ENCODE measurements at regions not wholly inside any gene's neighbourhood (a gene's known extent, or its start where the extent isn't known, plus 50 kb on each side); places are given as distances from the start of the nearest gene placed in this dataset.
A peak's percentile ranks its signal among the peaks of the same experiment; 100 is the strongest.

DNA sequence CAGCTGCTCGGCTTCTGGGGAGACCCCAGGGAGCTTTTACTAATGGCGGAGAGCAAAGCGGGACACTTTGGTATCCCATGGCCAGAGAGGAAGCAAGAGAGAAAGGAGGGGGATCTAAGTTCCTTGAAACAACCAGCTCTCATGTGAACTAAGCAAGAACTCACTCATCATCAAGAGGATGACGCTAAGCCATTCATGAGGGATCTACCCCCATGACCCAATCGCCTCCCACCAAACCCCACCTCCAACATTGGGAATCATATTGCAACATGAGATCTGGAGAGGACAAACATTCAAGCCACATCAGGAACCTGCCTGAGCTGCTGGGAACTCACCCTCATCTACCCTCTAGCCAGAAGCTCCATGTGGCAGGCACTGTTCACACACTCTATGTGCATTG lies 372.1 kb upstream of the RUNX1 start:
- TF ChIP-seq, protein P1, sequence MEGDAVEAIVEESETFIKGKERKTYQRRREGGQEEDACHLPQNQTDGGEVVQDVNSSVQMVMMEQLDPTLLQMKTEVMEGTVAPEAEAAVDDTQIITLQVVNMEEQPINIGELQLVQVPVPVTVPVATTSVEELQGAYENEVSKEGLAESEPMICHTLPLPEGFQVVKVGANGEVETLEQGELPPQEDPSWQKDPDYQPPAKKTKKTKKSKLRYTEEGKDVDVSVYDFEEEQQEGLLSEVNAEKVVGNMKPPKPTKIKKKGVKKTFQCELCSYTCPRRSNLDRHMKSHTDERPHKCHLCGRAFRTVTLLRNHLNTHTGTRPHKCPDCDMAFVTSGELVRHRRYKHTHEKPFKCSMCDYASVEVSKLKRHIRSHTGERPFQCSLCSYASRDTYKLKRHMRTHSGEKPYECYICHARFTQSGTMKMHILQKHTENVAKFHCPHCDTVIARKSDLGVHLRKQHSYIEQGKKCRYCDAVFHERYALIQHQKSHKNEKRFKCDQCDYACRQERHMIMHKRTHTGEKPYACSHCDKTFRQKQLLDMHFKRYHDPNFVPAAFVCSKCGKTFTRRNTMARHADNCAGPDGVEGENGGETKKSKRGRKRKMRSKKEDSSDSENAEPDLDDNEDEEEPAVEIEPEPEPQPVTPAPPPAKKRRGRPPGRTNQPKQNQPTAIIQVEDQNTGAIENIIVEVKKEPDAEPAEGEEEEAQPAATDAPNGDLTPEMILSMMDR (IDR thresholded peaks at IDR 0.05) = no peak
- TF ChIP-seq POLR2A (IDR thresholded peaks at IDR 0.05) = no peak
- H3K27me3 ChIP-seq = no peaks in the 10 kb centered on the region
- H3K36me3 ChIP-seq = no peaks in the 10 kb centered on the region
- no peak overlapping the region for H3K27ac ChIP-seq
- no peaks in the 10 kb centered on the region for H3K9me3 ChIP-seq
- intact Hi-C loops (cut with DNase I) = no loop called here
- 94 to 95% methylated on average over 5 of the region's 5 CpGs for WGBS, 2 donors
- H3K4me3 ChIP-seq (replicated peaks in 1 of 3) = no peak overlapping the region
- no peaks in the 10 kb centered on the region for H3K4me1 ChIP-seq
- no peak for DNase-seq

DNA sequence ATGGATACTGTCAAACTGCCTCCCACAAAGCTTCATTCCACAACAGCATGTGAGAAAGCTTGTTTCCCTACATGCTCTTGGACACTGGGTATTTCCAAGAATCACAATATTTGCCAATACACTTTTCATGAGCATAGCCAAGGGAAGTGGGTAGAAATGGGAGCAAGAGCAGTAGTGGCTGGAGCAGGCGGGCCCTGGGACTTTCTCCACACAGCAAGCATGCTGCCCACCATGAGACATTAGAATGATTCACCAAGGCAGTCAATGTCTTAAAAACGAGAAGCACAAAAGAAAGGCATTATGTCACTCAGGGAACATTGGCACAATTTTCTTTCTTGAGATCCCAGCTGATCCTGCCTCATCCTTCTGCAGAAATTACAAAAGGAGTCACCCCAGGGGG lies 371.6 kb upstream of the RUNX1 start:
- H3K9me3 ChIP-seq = no peaks in the 10 kb centered on the region
- H3K27ac ChIP-seq = no peak overlapping the region
- no peaks in the 10 kb centered on the region for H3K36me3 ChIP-seq
- no peaks in the 10 kb centered on the region for H3K27me3 ChIP-seq
- TF ChIP-seq POLR2A (IDR thresholded peaks at IDR 0.05) = no peak
- TF ChIP-seq, protein P1 (IDR thresholded peaks at IDR 0.05) = no peak
- 80 to 87% methylated on average over 2 of the region's 2 CpGs for WGBS, 2 donors
- H3K4me3 ChIP-seq (replicated peaks in 1 of 3) = no peak overlapping the region
- DNase-seq = no peak
- intact Hi-C loops (cut with DNase I) = no loop called here
- H3K4me1 ChIP-seq = no peaks in the 10 kb centered on the region

DNA sequence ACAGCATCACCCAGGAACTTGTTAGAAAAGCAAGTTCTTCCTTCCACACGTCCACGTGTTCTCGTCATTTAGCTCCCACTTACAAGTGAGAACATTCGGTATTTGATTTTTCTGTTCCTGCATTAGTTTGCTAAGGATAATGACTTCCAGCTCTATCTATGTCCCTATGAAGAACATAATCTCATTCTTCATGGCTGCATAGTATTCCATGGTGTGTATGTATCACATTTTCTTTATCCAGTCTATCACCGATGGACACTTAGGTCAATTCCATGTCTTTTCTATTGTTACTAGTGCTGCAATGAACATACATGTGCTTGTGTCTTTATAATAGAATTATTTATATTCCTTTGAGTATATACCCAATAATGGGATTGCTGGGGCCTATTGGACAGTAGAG lies 368.7 kb upstream of the RUNX1 start:
- DNase-seq = no peak
- no peaks in the 10 kb centered on the region for H3K36me3 ChIP-seq
- no peak for TF ChIP-seq POLR2A (IDR thresholded peaks at IDR 0.05)
- TF ChIP-seq, protein P1 (IDR thresholded peaks at IDR 0.05) = no peak
- no peaks in the 10 kb centered on the region for H3K27me3 ChIP-seq
- WGBS, 2 donors = 97 to 99% methylated on average over 5 of the region's 5 CpGs
- no peaks in the 10 kb centered on the region for H3K9me3 ChIP-seq
- intact Hi-C loops (cut with DNase I) = no loop called here
- H3K4me3 ChIP-seq (replicated peaks in 1 of 3) = no peak overlapping the region
- no peak overlapping the region for H3K27ac ChIP-seq
- peaks cover 0 to 5% of the 10 kb centered on the region in 2 donors for H3K4me1 ChIP-seq

DNA sequence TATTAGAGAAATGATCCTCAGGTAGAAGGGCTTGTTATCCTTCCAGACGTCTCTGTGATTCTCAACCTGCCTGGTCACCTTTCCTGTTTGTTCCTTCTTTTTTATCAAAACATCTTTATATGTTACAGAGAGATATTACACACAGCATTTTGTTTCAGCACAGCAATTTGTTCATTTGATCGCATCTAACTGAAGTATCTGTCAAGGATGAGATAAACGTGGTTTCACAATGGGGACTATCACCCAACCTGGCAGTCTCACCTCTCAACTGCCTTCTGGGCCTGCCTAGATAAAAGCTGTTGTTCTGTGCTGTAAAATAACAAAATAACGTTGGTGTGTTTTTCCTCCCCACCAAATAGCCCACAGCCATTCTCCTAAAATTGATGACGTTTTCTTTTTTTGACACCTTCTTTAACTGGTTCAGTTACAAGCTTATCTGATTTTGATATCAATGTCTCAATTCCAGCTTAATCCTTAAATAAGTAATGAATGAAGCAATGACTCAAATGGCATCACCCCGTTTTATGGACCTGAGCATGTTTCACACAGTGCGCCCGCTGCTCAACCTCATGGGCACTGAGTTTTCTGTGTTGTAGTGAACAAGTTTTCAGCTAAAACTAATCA lies 367.9 kb upstream of the RUNX1 start:
- TF ChIP-seq, protein P1 (IDR thresholded peaks at IDR 0.05) = no peak
- no peak for TF ChIP-seq POLR2A (IDR thresholded peaks at IDR 0.05)
- no peak for DNase-seq
- no peaks in the 10 kb centered on the region for H3K27me3 ChIP-seq
- no peak overlapping the region for H3K4me3 ChIP-seq (replicated peaks in 1 of 3)
- H3K27ac ChIP-seq = no peak overlapping the region
- WGBS, 2 donors = 77 to 79% methylated on average over 8 of the region's 8 CpGs
- H3K36me3 ChIP-seq = no peaks in the 10 kb centered on the region
- H3K9me3 ChIP-seq = no peaks in the 10 kb centered on the region
- peaks cover 0 to 5% of the 10 kb centered on the region in 2 donors for H3K4me1 ChIP-seq
- intact Hi-C loops (cut with DNase I) = no loop called here

DNA sequence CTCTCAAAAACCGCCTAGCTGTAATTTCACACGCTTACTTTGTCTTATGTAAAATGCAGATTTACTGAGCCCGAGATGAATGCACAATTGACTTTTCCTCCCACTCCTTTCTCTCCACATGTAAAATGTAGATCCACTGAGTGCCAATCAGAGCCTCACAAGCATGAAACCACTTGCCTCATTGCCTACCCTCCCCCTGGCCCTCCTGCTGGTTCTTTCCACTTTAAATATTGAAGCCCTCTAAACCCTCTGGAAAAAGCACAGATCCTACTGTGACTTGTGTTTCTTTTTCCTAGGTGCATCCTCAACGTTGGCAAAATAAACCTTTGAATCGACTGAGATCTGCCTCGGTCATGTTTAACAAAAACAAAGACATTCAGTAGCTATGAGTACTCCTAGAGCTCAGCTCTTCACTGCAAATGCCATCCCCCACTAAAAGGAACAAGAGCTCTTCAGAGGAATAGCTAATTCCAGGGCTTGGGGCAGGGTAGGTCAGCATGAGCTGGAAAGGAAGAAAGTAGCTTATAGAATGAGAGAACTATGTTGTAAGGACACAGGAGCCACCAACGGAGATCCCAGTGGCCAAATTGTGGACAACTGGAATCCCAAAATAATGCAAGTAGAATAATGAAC lies 365.5 kb upstream of the RUNX1 start:
- TF ChIP-seq POLR2A (IDR thresholded peaks at IDR 0.05) = no peak
- TF ChIP-seq, protein P1 (IDR thresholded peaks at IDR 0.05) = no peak
- intact Hi-C loops (cut with DNase I) = no loop called here
- no peak overlapping the region for H3K27ac ChIP-seq
- peaks cover 0 to 5% of the 10 kb centered on the region in 2 donors for H3K4me1 ChIP-seq
- H3K9me3 ChIP-seq = no peaks in the 10 kb centered on the region
- 28 to 36% methylated on average over 7 of the region's 7 CpGs for WGBS, 2 donors
- no peaks in the 10 kb centered on the region for H3K36me3 ChIP-seq
- H3K4me3 ChIP-seq (replicated peaks in 1 of 3) = no peak overlapping the region
- peak in 1 of 2 donors; percentile 52 for DNase-seq
- no peaks in the 10 kb centered on the region for H3K27me3 ChIP-seq

All from thyroid gland (tissue), 4 donors.